Ishikawa (cell line): ENCODE measurements at regions not wholly inside any gene's neighbourhood (a gene's known extent, or its start where the extent isn't known, plus 50 kb on each side); places are given as distances from the start of the nearest gene placed in this dataset.

Experiments
- CEBPB ChIP-seq: IDR thresholded peaks from 2 replicates; pipeline ENCODE4 v1.6.1; 2012
- CREB1 ChIP-seq: IDR thresholded peaks from 2 replicates; pipeline ENCODE4 v1.6.1; 2012; ENCODE audit warnings: low read depth
- EP300 ChIP-seq: IDR thresholded peaks from 2 replicates; pipeline ENCODE4 v1.6.1; 2012; ENCODE audit warnings: borderline replicate concordance
- FOXM1 ChIP-seq: IDR thresholded peaks from 2 replicates; pipeline ENCODE4 v1.6.1; 2012; ENCODE audit warnings: low read depth, borderline replicate concordance
- MAX ChIP-seq: IDR thresholded peaks from 2 replicates; pipeline ENCODE4 v1.6.1; 2012
- NFIC ChIP-seq: IDR thresholded peaks from 2 replicates; pipeline ENCODE4 v1.6.1; 2012
- REST ChIP-seq: IDR thresholded peaks from 2 replicates; pipeline ENCODE4 v1.6.1; 2012; ENCODE audit warnings: low read depth, mild to moderate bottlenecking
- TAF1 ChIP-seq: IDR thresholded peaks from 2 replicates; pipeline ENCODE4 v1.6.1; 2012; ENCODE audit warnings: low read depth, mild to moderate bottlenecking
- TCF12 ChIP-seq: IDR thresholded peaks from 2 replicates; pipeline ENCODE4 v1.6.1; 2012; ENCODE audit warnings: low read depth
- TF ChIP-seq, protein P1 (sequence below): IDR thresholded peaks from 2 replicates; pipeline ENCODE4 v1.6.1; 2012

DNA sequence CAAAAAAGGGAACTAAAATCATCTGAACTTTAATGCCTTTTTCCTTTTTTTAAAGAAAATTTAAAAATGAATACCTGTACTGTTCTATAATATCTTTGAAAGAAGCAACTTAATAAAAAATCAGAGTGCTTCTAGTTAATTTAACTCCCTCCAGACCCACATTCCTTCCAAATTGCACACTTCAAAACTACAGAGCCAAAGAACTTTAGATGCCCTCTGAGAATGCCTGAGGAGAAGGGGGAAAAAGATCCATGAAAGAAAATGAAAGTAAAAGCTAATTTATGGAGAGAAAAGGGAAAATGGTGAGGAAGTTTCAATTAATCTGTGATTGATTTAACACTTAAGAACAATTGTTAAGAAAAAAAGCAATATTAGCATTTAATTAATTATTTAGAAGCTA is 1141.6 kb downstream of the IGSF11 start:
- no peak for TF ChIP-seq TCF12
- TF ChIP-seq CREB1, result no peak
- TF ChIP-seq TAF1, result no peak
- TF ChIP-seq, protein P1, sequence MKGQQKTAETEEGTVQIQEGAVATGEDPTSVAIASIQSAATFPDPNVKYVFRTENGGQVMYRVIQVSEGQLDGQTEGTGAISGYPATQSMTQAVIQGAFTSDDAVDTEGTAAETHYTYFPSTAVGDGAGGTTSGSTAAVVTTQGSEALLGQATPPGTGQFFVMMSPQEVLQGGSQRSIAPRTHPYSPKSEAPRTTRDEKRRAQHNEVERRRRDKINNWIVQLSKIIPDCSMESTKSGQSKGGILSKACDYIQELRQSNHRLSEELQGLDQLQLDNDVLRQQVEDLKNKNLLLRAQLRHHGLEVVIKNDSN, result no peak
- no peak for TF ChIP-seq MAX
- no peak for TF ChIP-seq EP300
- TF ChIP-seq FOXM1, result no peak
- no peak for TF ChIP-seq REST
- TF ChIP-seq CEBPB, result no peak
- no peak for TF ChIP-seq NFIC
